Endothelial cell of umbilical vein (primary cell): ENCODE measurements at regions not wholly inside any gene's neighbourhood (a gene's known extent, or its start where the extent isn't known, plus 50 kb on each side); places are given as distances from the start of the nearest gene placed in this dataset.

Source experiments
- BruUV-seq: library from RNA; stranded (reverse); fragments of 400-500 nt; replicated peaks from 2 replicates; lab custom pipeline; 2021; lab: Mats Ljungman, UMichigan
- CTCF ChIA-PET: fragments of 300-600, 350-600 bp; sonication (Branson Sonifier 250); formaldehyde crosslinking; loops from one replicate; lab custom pipeline; 2021; ENCODE audit warnings: antibody characterized with exemption, inconsistent platforms; lab: Charles Lee
- POLR2A ChIA-PET: fragments of 300-600, 350-600 bp; sonication (Branson Sonifier 250); formaldehyde crosslinking; loops from one replicate; lab custom pipeline; 2021; ENCODE audit warnings: antibody characterized with exemption, inconsistent platforms; lab: Charles Lee
- DNase-seq: peaks from one replicate; pipeline ENCODE4 v3.0.0-alpha.2; 2011; ENCODE audit warnings: low read depth, low spot score
- FAIRE-seq: peaks from 2 replicates; lab custom pipeline; 2011; peaks lifted over from hg19 to GRCh38; lab: Jason Lieb, UNC
- H2AFZ ChIP-seq: 2 replicates; pipeline ENCODE4 v1.6.0; 2012; ENCODE audit warnings: low read depth, low read length, control low read depth, inconsistent platforms
- H3K27ac ChIP-seq: 2 replicates; pipeline ENCODE4 v1.5.1; 2011; ENCODE audit warnings: low read depth, mild to moderate bottlenecking, control low read depth, low read length, moderate library complexity; ENCODE audit not compliant: insufficient read depth
- H3K27me3 ChIP-seq, 2 experiments: 2 replicates each; pipeline versions ENCODE4 v1.6.0 to v1.6.1; 2011; ENCODE audit warnings: low read length in 2 of 2, mixed read lengths in 1 of 2; ENCODE audit not compliant: control insufficient read depth in 2 of 2, insufficient read depth in 2 of 2
- H3K36me3 ChIP-seq, 2 experiments: 2 replicates in 1 of 2; 3 replicates in 1 of 2; pipeline ENCODE4 v1.5.1; 2011; ENCODE audit warnings: low read length in 2 of 2, mild to moderate bottlenecking in 1 of 2, moderate library complexity in 1 of 2; ENCODE audit not compliant: control insufficient read depth in 2 of 2, insufficient read depth in 2 of 2; ENCODE audit errors: extremely low read depth in 1 of 2
- H3K4me1 ChIP-seq: 3 replicates; pipeline ENCODE4 v1.5.1; 2011; ENCODE audit warnings: mild to moderate bottlenecking, low read length; ENCODE audit not compliant: control insufficient read depth, insufficient read depth; ENCODE audit errors: extremely low read depth
- H3K4me2 ChIP-seq: 2 replicates; pipeline ENCODE4 v1.6.1; 2011; ENCODE audit warnings: low read length, control low read depth, mixed read lengths; ENCODE audit not compliant: insufficient read depth
- H3K4me3 ChIP-seq, 3 experiments: fragments of 200-600 bp in 1 of 3; sonication (generic), shearing (Covaris generic) in 1 of 3; replicated peaks in 1 of 3; 2 replicates each; pipeline ENCODE4 v1.5.1; 2011 to 2016; ENCODE audit warnings: control low read depth in 3 of 3, low read length in 3 of 3, mild to moderate bottlenecking in 2 of 3, inconsistent platforms in 1 of 3, low read depth in 1 of 3, moderate library complexity in 1 of 3; ENCODE audit not compliant: insufficient read depth in 1 of 3
- H3K79me2 ChIP-seq: 2 replicates; pipeline ENCODE4 v1.6.0; 2012; ENCODE audit warnings: low read length, inconsistent platforms; ENCODE audit not compliant: control insufficient read depth, insufficient read depth
- H3K9ac ChIP-seq: replicated peaks from 2 replicates; pipeline ENCODE3; 2011; ENCODE audit warnings: low read length, control low read depth; ENCODE audit not compliant: insufficient read depth; ENCODE audit errors: extremely low read depth
- H3K9me1 ChIP-seq: replicated peaks from 3 replicates; pipeline ENCODE4 v1.6.0; 2011; ENCODE audit warnings: mild to moderate bottlenecking, low read length; ENCODE audit not compliant: control insufficient read depth, insufficient read depth; ENCODE audit errors: extremely low read depth
- H3K9me3 ChIP-seq: replicated peaks from 2 replicates; pipeline ENCODE4 v1.5.1; 2012; ENCODE audit warnings: low read length, inconsistent platforms; ENCODE audit not compliant: control insufficient read depth, insufficient read depth
- H4K20me1 ChIP-seq: replicated peaks from 2 replicates; pipeline ENCODE3; 2011; ENCODE audit warnings: mild to moderate bottlenecking, low read length; ENCODE audit not compliant: control insufficient read depth, insufficient read depth; ENCODE audit errors: extremely low read depth
- EZH2 ChIP-seq: IDR thresholded peaks from 2 replicates; pipeline ENCODE4 v1.6.1; 2012; ENCODE audit warnings: borderline replicate concordance, low read depth, mild to moderate bottlenecking, moderate library complexity, low read length, inconsistent platforms; ENCODE audit not compliant: severe bottlenecking
- FOS ChIP-seq: IDR thresholded peaks from 2 replicates; pipeline ENCODE4 v1.6.1; 2011; ENCODE audit warnings: mild to moderate bottlenecking, low read length, moderate library complexity, borderline replicate concordance; ENCODE audit not compliant: insufficient read depth
- GATA2 ChIP-seq: IDR thresholded peaks from 2 replicates; pipeline ENCODE4 v1.7.0; 2011; ENCODE audit warnings: low read depth, mild to moderate bottlenecking, moderate library complexity, mixed read lengths, low read length; ENCODE audit not compliant: insufficient read length, insufficient read depth
- JUN ChIP-seq: IDR thresholded peaks from 2 replicates; pipeline ENCODE4 v1.6.1; 2011; ENCODE audit warnings: borderline replicate concordance, low read depth; ENCODE audit not compliant: insufficient read length, insufficient read depth
- MYC ChIP-seq: IDR thresholded peaks from one replicate; pipeline ENCODE4 v1.6.1; 2011; ENCODE audit warnings: mild to moderate bottlenecking, low read depth, low read length
- POLR2A ChIP-seq: IDR thresholded peaks from 2 replicates; pipeline ENCODE4 v1.6.1; 2012; ENCODE audit warnings: low read depth, mild to moderate bottlenecking, control low read depth, low read length
- POLR2AphosphoS5 ChIP-seq: IDR thresholded peaks from 2 replicates; pipeline ENCODE4 v1.6.1; 2012; ENCODE audit warnings: low read depth, mild to moderate bottlenecking, control low read depth, low read length, moderate library complexity; ENCODE audit not compliant: insufficient read depth
- dilution Hi-C: fragments of 300-500 bp; cut with MboI; formaldehyde crosslinking; loops from one replicate; pipeline ENCODE4 v1.15.0; 2019; ENCODE audit warnings: low sequenced_read_pairs; ENCODE audit not compliant: extremely low pct_ligation_motif_present
- intact Hi-C: fragments of 100-400 bp; cut with micrococcal nuclease; formaldehyde crosslinking; loops from one replicate; pipeline ENCODE4 v1.10.0; 2022
- TF ChIP-seq, protein P1 (sequence below): IDR thresholded peaks from 2 replicates; pipeline ENCODE4 v1.6.1; 2011; ENCODE audit not compliant: insufficient read depth, insufficient read length
- TF ChIP-seq, protein P2 (sequence below), 2 donors: IDR thresholded peaks; 1 replicate in 1 of 2; 2 replicates in 1 of 2; pipeline ENCODE4 v1.5.1; 2011; ENCODE audit warnings: low read length in 2 of 2, mild to moderate bottlenecking in 2 of 2, moderate library complexity in 2 of 2, control low read depth in 1 of 2, inconsistent platforms in 1 of 2, low read depth in 1 of 2; ENCODE audit not compliant: insufficient read depth in 1 of 2; ENCODE audit errors: extremely low read depth in 1 of 2

- Histone ChIP-seq H3K27ac (no peak overlapping the region), H3K36me3 (no peaks in the 10 kb centered on the region), H3K4me3 (no peak overlapping the region), H3K9me3 (no peaks in the 10 kb centered on the region), H3K9ac (no peak overlapping the region), H4K20me1 (no peaks in the 10 kb centered on the region), H2AFZ (no peak overlapping the region), H3K4me1 (no peaks in the 10 kb centered on the region), H3K27me3 (no peaks in the 10 kb centered on the region), H3K79me2 (no peaks in the 10 kb centered on the region), H3K4me2 (no peak overlapping the region), H3K9me1 (no peaks in the 10 kb centered on the region)
- CTCF ChIA-PET = no interaction called here
- dilution Hi-C loops = no loop called here
- no peak for DNase-seq
- POLR2A ChIA-PET = no interaction called here
- FAIRE-seq = no peak
- TF ChIP-seq, protein P1, sequence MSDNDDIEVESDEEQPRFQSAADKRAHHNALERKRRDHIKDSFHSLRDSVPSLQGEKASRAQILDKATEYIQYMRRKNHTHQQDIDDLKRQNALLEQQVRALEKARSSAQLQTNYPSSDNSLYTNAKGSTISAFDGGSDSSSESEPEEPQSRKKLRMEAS = no peak
- TF ChIP-seq JUN (no peak), GATA2 (no peak), EZH2 (no peak), MYC (no peak), POLR2AphosphoS5 (no peak), FOS (no peak), POLR2A (no peak)
- TF ChIP-seq, protein P2, sequence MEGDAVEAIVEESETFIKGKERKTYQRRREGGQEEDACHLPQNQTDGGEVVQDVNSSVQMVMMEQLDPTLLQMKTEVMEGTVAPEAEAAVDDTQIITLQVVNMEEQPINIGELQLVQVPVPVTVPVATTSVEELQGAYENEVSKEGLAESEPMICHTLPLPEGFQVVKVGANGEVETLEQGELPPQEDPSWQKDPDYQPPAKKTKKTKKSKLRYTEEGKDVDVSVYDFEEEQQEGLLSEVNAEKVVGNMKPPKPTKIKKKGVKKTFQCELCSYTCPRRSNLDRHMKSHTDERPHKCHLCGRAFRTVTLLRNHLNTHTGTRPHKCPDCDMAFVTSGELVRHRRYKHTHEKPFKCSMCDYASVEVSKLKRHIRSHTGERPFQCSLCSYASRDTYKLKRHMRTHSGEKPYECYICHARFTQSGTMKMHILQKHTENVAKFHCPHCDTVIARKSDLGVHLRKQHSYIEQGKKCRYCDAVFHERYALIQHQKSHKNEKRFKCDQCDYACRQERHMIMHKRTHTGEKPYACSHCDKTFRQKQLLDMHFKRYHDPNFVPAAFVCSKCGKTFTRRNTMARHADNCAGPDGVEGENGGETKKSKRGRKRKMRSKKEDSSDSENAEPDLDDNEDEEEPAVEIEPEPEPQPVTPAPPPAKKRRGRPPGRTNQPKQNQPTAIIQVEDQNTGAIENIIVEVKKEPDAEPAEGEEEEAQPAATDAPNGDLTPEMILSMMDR (IDR thresholded peaks at IDR 0.05; ENCODE audit: extremely low read depth in 1 of 2, insufficient read depth in 1 of 2, low read depth in 1 of 2, low read length in 2 of 2) = no peak
- intact Hi-C loops = no loop called here
- no TSS peak for BruUV-seq
These were observed 432.9 kb upstream of the PCDH9 start for GRCh38 chr13:67662997-67663396.
